NCI-H1105 (cell line): ENCODE measurements at regions not wholly inside any gene's neighbourhood (a gene's known extent, or its start where the extent isn't known, plus 50 kb on each side); places are given as distances from the start of the nearest gene placed in this dataset.

Experiments used
- DNase-seq: peaks from one replicate; lab custom pipeline; 2025; lab: John Stamatoyannopoulos, UW

- DNase-seq, result no peak
Measured at GRCh38 chr13:26932465-26932864, 171.9 kb upstream of the GPR12 start.

- DNase-seq, result peak; percentile 28
Measured at GRCh38 chr13:26929971-26930730, 169.6 kb upstream of the GPR12 start.

GRCh38 chr13:26927511-26927910, 166.9 kb upstream of the GPR12 start:
- no peak for DNase-seq

- no peak for DNase-seq
Measured at GRCh38 chr13:26926371-26926770, 165.8 kb upstream of the GPR12 start.

- no peak for DNase-seq
Measured at GRCh38 chr13:26923824-26924605, 163.4 kb upstream of the GPR12 start.

DNA sequence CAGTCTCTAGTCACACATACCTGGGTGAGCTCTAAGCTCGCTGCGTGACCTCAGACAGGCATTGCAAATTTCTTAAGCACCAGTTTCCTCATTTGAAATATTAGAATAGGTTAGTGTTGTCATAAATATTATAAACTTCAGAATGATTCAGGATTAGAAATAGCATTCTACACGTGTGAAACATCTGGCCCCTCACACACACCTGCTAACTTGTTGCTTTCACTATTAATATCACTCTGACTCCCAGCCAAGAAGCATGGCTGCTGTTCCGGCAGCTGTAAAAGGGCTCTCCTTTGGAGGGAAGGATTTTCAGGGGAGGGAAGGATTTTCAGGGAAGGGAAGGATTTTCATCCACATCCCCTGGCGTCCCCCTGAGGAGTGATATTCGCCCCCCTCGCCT, 161.3 kb upstream of the GPR12 start:
- no peak for DNase-seq

- no peak for DNase-seq
Measured at GRCh38 chr13:26920614-26921355, 160.2 kb upstream of the GPR12 start.

GRCh38 chr13:26919732-26920131, 159.1 kb upstream of the GPR12 start:
- no peak for DNase-seq

DNA sequence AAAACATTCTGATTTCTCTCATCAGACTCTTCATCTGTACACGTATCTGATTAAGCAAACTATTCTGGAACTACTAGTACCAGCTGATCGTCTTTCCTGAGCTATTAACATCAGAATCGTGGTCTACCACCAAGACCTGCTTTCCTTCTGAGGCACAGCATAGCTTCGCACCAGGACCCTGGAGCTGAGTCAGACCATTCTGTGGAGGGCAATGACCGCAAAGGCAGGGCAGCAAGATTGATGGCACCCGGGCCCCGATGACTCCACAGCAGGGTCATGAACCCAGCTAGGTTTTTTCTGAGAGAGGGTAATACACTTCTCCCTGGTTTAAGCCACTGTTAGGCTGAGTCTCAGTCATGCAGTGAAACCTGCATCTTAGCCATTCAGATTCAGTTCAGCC, 158.7 kb upstream of the GPR12 start:
- DNase-seq, result no peak

GRCh38 chr13:26914624-26915023, 154.0 kb upstream of the GPR12 start:
- peak; percentile 9 for DNase-seq

GRCh38 chr13:26914148-26914547, 153.6 kb upstream of the GPR12 start:
- DNase-seq, result no peak

- DNase-seq, result no peak
Measured at GRCh38 chr13:26910754-26911465, 150.3 kb upstream of the GPR12 start.

GRCh38 chr13:26909477-26909876, 148.9 kb upstream of the GPR12 start:
- DNase-seq, result no peak

GRCh38 chr13:26908126-26908525, 147.5 kb upstream of the GPR12 start:
- no peak for DNase-seq

- DNase-seq, result no peak
Measured at GRCh38 chr13:26899202-26899601, 138.6 kb upstream of the GPR12 start.

- no peak for DNase-seq
Measured at GRCh38 chr13:26897706-26898550, 137.3 kb upstream of the GPR12 start.

- DNase-seq, result no peak
Measured at GRCh38 chr13:26896986-26897668, 136.5 kb upstream of the GPR12 start.

DNA sequence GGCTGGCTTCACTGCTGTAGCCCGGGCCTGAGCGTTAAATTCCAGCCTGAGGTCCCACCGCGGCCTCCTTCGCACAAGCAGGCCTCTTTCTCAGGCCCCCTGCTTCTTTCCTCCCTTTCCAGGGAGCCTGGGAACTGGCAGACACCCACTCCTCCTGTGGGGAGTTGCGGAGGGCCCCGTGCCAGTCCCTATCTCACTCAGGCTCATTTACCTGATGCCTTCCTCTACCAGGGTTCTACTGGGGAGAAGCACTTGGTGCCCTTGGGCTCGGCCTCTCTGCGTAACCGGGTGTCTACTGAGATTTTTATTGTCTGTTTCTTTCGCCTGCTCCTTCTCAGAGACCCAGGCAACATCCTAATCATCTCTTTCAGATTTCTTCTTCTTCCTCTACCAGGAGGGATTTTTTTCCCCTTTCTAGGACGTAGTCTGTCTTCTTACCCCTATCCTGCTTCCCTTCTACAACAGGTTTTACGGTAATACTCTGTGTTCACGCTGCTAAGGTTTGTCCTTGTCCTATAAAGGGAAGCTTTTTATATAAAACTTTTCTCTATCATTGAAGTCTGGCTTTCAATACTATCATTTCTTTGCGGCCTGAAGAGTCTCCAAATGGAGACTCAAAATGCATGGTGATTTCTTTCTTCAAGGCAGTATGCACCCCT, 135.4 kb upstream of the GPR12 start:
- no peak for DNase-seq

DNA sequence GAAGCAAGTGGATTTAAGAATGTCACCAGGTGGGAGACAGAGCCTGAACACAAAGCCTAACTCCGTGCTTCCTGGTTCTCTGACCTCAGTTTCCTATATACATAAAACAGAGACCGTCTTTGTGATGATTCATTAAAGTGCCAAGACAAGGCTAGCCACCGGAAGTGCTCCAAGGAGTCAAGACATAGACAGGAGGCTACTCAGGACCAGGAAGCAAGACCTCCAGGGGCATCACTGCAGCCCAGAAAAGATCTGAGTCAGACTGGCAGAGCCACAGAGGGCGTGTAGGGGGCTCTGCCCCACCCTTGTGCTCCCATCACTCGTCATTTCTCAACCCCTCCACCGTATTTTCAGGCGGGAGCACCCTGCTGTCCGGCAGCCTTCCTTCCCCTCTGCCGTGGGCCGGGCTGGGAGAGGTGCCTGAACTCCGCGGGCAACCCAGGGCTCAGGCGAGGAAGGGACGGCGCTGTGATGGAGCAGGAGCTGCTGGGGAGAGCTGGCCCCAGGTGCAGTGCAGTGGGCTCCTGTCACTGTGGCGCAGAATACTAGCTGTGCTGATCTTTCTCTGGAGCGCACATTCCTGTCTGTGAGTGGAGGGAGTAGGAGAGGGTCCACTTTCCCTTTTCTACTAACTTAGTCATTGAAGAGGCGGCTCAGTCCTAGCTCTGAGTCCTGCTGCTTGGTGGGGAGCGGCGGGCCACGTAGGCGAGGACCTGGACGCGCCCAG, 134.7 kb upstream of the GPR12 start:
- no peak for DNase-seq
